Prostate gland (tissue), 2 donors: ENCODE measurements at regions not wholly inside any gene's neighbourhood (a gene's known extent, or its start where the extent isn't known, plus 50 kb on each side); places are given as distances from the start of the nearest gene placed in this dataset.

Experiments
- POLR2A ChIP-seq: fragments of 450-650 bp; IDR thresholded peaks from one replicate; pipeline ENCODE4 v1.6.1; 2016; ENCODE audit warnings: antibody characterized with exemption, mild to moderate bottlenecking
- POLR2AphosphoS5 ChIP-seq: sonication (generic); formaldehyde crosslinking; IDR thresholded peaks from one replicate; pipeline ENCODE4 v1.6.1; 2017; ENCODE audit warnings: antibody characterized with exemption
- TF ChIP-seq, protein P1 (sequence below), 4 experiments: fragments of 200-600 bp in 2 of 4; fragments of 450-650 bp in 2 of 4; sonication (generic) in 2 of 4; IDR thresholded peaks; 1 replicate in 3 of 4; 2 replicates in 1 of 4; pipeline ENCODE4 v1.5.1; 2016 to 2019; ENCODE audit warnings: antibody characterized with exemption in 4 of 4, mild to moderate bottlenecking in 2 of 4, moderate library complexity in 2 of 4

GRCh38 chr4:81854406-81854805, 382.7 kb upstream of the RASGEF1B start:
- TF ChIP-seq POLR2AphosphoS5 (no peak), POLR2A (no peak)
- TF ChIP-seq, protein P1, sequence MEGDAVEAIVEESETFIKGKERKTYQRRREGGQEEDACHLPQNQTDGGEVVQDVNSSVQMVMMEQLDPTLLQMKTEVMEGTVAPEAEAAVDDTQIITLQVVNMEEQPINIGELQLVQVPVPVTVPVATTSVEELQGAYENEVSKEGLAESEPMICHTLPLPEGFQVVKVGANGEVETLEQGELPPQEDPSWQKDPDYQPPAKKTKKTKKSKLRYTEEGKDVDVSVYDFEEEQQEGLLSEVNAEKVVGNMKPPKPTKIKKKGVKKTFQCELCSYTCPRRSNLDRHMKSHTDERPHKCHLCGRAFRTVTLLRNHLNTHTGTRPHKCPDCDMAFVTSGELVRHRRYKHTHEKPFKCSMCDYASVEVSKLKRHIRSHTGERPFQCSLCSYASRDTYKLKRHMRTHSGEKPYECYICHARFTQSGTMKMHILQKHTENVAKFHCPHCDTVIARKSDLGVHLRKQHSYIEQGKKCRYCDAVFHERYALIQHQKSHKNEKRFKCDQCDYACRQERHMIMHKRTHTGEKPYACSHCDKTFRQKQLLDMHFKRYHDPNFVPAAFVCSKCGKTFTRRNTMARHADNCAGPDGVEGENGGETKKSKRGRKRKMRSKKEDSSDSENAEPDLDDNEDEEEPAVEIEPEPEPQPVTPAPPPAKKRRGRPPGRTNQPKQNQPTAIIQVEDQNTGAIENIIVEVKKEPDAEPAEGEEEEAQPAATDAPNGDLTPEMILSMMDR (IDR thresholded peaks at IDR 0.05) = no peak
